Heart left ventricle (tissue), 16 donors: ENCODE measurements at regions not wholly inside any gene's neighbourhood (a gene's known extent, or its start where the extent isn't known, plus 50 kb on each side); places are given as distances from the start of the nearest gene placed in this dataset.

ENCODE experiments used
- ATAC-seq, 4 donors: fragments of 200-7000 bp; cut with Tn5 transposase; one replicate each; pipeline ENCODE4 v1.9.1; 2020 to 2022; ENCODE audit warnings: moderate library complexity in 4 of 4, mild to moderate bottlenecking in 3 of 4, moderate number of reproducible peaks in 1 of 4
- DNase-seq, 5 donors: peaks; one replicate each; pipeline ENCODE4 v3.0.0-alpha.2; 2020
- H3K27ac ChIP-seq, 12 donors: fragments of 200-600 bp; sonication (generic) in 4 of 12; one replicate each; pipeline versions ENCODE4 v1.5.0 to v1.8.0; 2016 to 2022; ENCODE audit warnings: mild to moderate bottlenecking in 2 of 12
- H3K27me3 ChIP-seq, 9 donors: fragments of 200-600 bp; sonication (generic) in 2 of 9; one replicate each; pipeline versions ENCODE4 v1.5.1 to v1.8.0; 2016 to 2022; ENCODE audit warnings: mild to moderate bottlenecking in 3 of 9
- H3K36me3 ChIP-seq, 9 donors: fragments of 200-600 bp; sonication (generic) in 2 of 9; one replicate each; pipeline versions ENCODE4 v1.5.0 to v1.8.0; 2018 to 2022; ENCODE audit warnings: mild to moderate bottlenecking in 2 of 9
- H3K4me1 ChIP-seq, 12 donors: fragments of 200-600 bp; sonication (generic) in 4 of 12; one replicate each; pipeline versions ENCODE4 v1.5.0 to v1.8.0; 2016 to 2022; ENCODE audit warnings: mild to moderate bottlenecking in 3 of 12
- H3K4me3 ChIP-seq, 12 donors: fragments of 200-600 bp; sonication (generic) in 4 of 12; one replicate each; pipeline versions ENCODE4 v1.5.0 to v1.8.0; 2017 to 2022; ENCODE audit warnings: mild to moderate bottlenecking in 9 of 12, moderate library complexity in 4 of 12
- H3K9me3 ChIP-seq, 12 donors: fragments of 200-600 bp; sonication (generic) in 4 of 12; one replicate each; pipeline versions ENCODE4 v1.5.0 to v1.8.0; 2016 to 2022; ENCODE audit warnings: mild to moderate bottlenecking in 1 of 12
- CTCF ChIP-seq, 12 donors: fragments of 200-600 bp; sonication (generic) in 4 of 12; IDR thresholded peaks; one replicate each; pipeline versions ENCODE4 v1.5.0 to v1.8.0; 2018 to 2022; ENCODE audit warnings: antibody characterized with exemption in 12 of 12, mild to moderate bottlenecking in 5 of 12
- POLR2A ChIP-seq, 2 donors: fragments of 450-650 bp; IDR thresholded peaks; one replicate each; pipeline ENCODE4 v1.6.1; 2017; ENCODE audit warnings: antibody characterized with exemption in 2 of 2, mild to moderate bottlenecking in 2 of 2, moderate library complexity in 2 of 2
- WGBS, 4 donors: extraction: QIAGEN DNeasy Blood & Tissue Kit in 2 of 4; methylation state at CpG; one replicate each; pipeline versions ENCODE4 v1.1.5 to v1.1.7; 2013 to 2018; 5-methylcytosine and 5-hydroxymethylcytosine counted together
- intact Hi-C, 10 donors: fragments of 100-400 bp; cut with DNase I; formaldehyde crosslinking; loops; one replicate each; pipeline versions ENCODE4 v1.11.1 to v1.14.2; 2022
- donor health status: ischemic (EF 13 %, LVEDD 7.1; RV severe dilation, severe dysfunction).
- donor health status: healthy with polysubstance abuse.
- donor health status: DM: no; HTN: yes; CAD: no.
- donor health status: DM: no; HTN: no; CAD: no.
- donor health status: ischemic (EF 25% LVEDD 6.9; RV normal size, moderate dysfunction).
- donor health status: ischemic (EF 25% LVEDD 5.7; RV mildly dilated, moderate dysfunction).
- donor health status: healthy.
- donor health status: DM: yes; HTN: yes; CAD: no.
- donor health status: ischemic (EF 35%, LVEDD 5.7; RV mildly dilated, moderate dysfunction).
- donor health status: nonischemic (EF 11% LVEDD 7.7; RV severe dilation, severe dysfunction).
- donor health status: DM: yes; HTN: yes; CAD: no.
- donor health status: PGD.
- donor health status: ischemic (EF 29% LVEDD 5.4; RV normal size, mild dysfunction).
- donor health status: nonischemic (EF 23%, LVEDD 6.1; RV moderate dilation, normal function).

DNA sequence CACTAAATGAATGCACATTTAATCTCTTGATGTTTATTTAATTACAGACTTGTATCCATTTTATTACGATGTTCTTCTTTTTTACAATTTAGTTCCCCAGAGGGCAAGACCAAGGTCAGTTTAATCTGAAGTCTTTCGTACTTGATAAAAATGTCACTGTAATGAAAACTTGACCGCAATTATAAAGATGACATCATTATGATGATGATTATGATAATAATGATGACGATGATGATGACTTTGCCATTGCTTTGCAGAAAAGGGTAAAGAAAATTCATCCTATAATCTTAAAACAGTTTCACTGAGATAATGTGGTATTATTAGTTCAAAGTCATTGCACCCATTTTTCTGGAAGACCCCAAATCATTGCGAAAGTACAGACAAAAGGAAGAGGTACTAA lies 290.1 kb downstream of the NEBL start:
- TF ChIP-seq POLR2A (IDR thresholded peaks at IDR 0.05) (no peak), CTCF (IDR thresholded peaks at IDR 0.05) (no peak)
- intact Hi-C loops: loop anchor here in 1 of 10 donors (5.0 kb wide), 1 partner anchor 65 kb away; no protein-coding TSS in a partner anchor
- Histone ChIP-seq H3K27ac (no peak overlapping the region), H3K27me3 (no peaks in the 10 kb centered on the region), H3K4me1 (no peaks in the 10 kb centered on the region), H3K9me3 (peaks cover 0 to 11% (median 0%) of the 10 kb centered on the region in 12 donors), H3K36me3 (no peaks in the 10 kb centered on the region), H3K4me3 (no peak overlapping the region)
- ATAC-seq (no peak), DNase-seq (no peak)
- 71 to 81% (median 78%) methylated on average over 5 of the region's 5 CpGs for WGBS, 4 donors

- 88 to 100% (median 96%) methylated on average over 1 of the region's 1 CpG for WGBS, 4 donors
- TF ChIP-seq CTCF (IDR thresholded peaks at IDR 0.05) (no peak), POLR2A (IDR thresholded peaks at IDR 0.05) (no peak)
- Histone ChIP-seq H3K36me3 (no peaks in the 10 kb centered on the region), H3K9me3 (no peaks in the 10 kb centered on the region), H3K4me1 (peaks cover 0 to 18% (median 5%) of the 10 kb centered on the region in 12 donors), H3K27me3 (no peaks in the 10 kb centered on the region), H3K4me3 (no peak overlapping the region), H3K27ac (no peak overlapping the region)
- ATAC-seq: no peak
- intact Hi-C loops: no loop called here
- DNase-seq: no peak
Measured at GRCh38 chr10:20601941-20602461, 295.1 kb downstream of the NEBL start.

GRCh38 chr10:20598590-20598989 lies 298.5 kb downstream of the NEBL start:
- Histone ChIP-seq H3K9me3 (no peaks in the 10 kb centered on the region), H3K27me3 (no peaks in the 10 kb centered on the region), H3K4me1 (peaks cover 0 to 28% (median 12%) of the 10 kb centered on the region in 12 donors), H3K4me3 (no peak overlapping the region), H3K27ac (peak overlapping the region in 3 of 12 donors; percentile 1 to 41 (median 19)), H3K36me3 (no peaks in the 10 kb centered on the region)
- 29 to 40% (median 33%) methylated on average over 3 of the region's 3 CpGs for WGBS, 4 donors
- ATAC-seq (peak; percentile 81 to 99 (median 94)), DNase-seq (peak; percentile 38 to 83 (median 72))
- intact Hi-C loops: no loop called here
- TF ChIP-seq CTCF (IDR thresholded peaks at IDR 0.05): no peak
- no peak for TF ChIP-seq POLR2A (IDR thresholded peaks at IDR 0.05)

DNA sequence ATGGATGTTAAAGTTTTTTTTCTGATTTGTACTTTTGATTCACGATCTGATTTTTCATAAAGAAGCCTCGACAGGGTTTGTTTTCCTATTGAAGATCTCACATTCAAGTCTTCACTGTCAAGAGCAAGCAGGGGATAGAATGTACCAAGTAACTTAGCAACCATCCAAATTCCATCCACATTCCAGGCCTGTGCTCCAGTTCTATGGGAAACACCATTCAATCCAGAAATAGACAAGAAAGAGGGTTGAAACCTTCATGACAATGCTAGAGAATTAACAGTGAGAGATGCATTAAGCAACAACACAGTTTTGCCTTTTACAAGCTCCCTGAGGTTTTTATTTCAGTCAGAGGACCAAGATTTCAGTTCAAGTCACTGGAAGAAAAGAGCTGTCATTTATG lies 300.2 kb downstream of the NEBL start:
- intact Hi-C loops: no loop called here
- H3K27me3 ChIP-seq: no peaks in the 10 kb centered on the region
- peak overlapping the region in 2 of 12 donors; percentile 4 to 6 for H3K27ac ChIP-seq
- 59 to 68% (median 64%) methylated on average over 2 of the region's 2 CpGs for WGBS, 4 donors
- no peak for TF ChIP-seq CTCF (IDR thresholded peaks at IDR 0.05)
- no peak for TF ChIP-seq POLR2A (IDR thresholded peaks at IDR 0.05)
- no peak overlapping the region for H3K4me3 ChIP-seq
- no peak for DNase-seq
- ATAC-seq: peak in 3 of 4 donors; percentile 43 to 72 (median 48)
- H3K4me1 ChIP-seq: peaks cover 0 to 28% (median 12%) of the 10 kb centered on the region in 12 donors
- no peaks in the 10 kb centered on the region for H3K9me3 ChIP-seq
- H3K36me3 ChIP-seq: no peaks in the 10 kb centered on the region
